GM12892 (cell line): ENCODE measurements at regions not wholly inside any gene's neighbourhood (a gene's known extent, or its start where the extent isn't known, plus 50 kb on each side); places are given as distances from the start of the nearest gene placed in this dataset.

Experiments used
- POLR2A ChIP-seq: IDR thresholded peaks from 2 replicates; pipeline ENCODE4 v1.6.1; 2011; ENCODE audit warnings: low read depth, low read length, control low read depth
- POLR2AphosphoS5 ChIP-seq: IDR thresholded peaks from 2 replicates; pipeline ENCODE4 v1.6.1; 2011; ENCODE audit warnings: low read depth, low read length, control low read depth
- TAF1 ChIP-seq: IDR thresholded peaks from 2 replicates; pipeline ENCODE4 v1.6.1; 2011; ENCODE audit warnings: low read depth, mild to moderate bottlenecking, control low read depth, low read length, borderline replicate concordance

DNA sequence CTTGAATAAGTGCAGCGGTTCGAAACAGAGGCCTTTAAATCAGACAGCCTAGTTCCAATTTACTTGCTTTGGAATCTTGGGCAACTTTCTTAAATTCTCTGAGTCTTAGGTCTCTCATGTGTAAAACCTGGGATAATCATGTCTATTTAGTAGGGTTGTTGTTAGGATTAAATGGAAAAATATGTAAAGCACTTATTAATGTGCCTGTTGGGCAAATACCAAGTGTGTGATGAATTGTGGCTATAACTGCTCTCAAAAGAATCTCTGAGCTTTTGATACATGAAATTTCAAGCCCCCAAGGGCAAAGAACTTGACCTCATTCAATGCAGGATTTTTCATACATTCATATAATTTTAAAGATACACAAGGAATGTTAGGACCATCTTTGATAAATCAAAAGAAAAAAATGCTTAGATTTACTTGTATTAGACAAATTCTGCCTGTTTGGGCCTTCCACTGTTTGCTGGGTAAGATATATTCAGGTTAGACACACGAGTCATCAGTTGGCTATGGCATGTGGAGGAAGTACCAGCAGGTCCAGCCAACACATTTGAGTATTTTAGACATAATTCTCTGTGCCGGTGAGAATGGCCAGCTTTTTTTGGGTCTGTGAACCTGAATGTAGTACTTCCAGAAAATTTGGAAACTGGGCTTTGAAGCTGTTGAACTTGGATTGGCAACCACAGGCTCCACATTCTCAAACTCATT is 241.4 kb upstream of the CNKSR2 start:
- TF ChIP-seq POLR2A (no peak), POLR2AphosphoS5 (no peak), TAF1 (no peak)
